ENCODE measurements at regions not wholly inside any gene's neighbourhood (a gene's known extent, or its start where the extent isn't known, plus 50 kb on each side); places are given as distances from the start of the nearest gene placed in this dataset.

DNA sequence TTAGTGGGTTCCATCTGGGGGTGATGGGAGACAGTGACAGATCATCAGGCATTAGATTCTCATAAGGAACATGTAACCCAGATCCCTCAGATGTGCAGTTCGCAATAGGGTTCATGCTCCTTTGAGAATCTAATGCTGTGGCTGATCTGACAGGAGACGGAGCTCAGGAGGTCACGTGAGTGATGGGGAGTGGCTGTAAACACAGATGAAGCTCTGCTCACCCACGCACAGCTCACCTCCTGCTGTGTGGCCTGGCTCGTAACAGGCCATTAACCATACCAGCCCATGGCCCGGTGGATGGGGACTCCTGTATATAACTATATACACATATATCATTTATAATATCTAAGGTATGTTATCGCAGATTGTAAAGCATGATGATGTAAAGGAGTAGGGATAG is 214.2 kb downstream of the MAF start:
- Histone ChIP-seq H3K4me3 (ENCODE audit: low read depth, low read length, poor library complexity, severe bottlenecking) (no peak overlapping the region), H3K4me1 (ENCODE audit: insufficient read depth, low read length, severe bottlenecking) (no peaks in the 10 kb centered on the region), H3K9me3 (ENCODE audit: low read length) (no peaks in the 10 kb centered on the region), H3K36me3 (ENCODE audit: insufficient read depth, low read length) (no peaks in the 10 kb centered on the region), H2AFZ (ENCODE audit: low read length) (no peak overlapping the region), H3F3A (ENCODE audit: insufficient read depth, low read length) (no peaks in the 10 kb centered on the region), H3K9me2 (ENCODE audit: low read depth, low read length) (no peaks in the 10 kb centered on the region), H3K27ac (ENCODE audit: low read depth, low read length, poor library complexity, severe bottlenecking) (no peak overlapping the region), H4K20me1 (ENCODE audit: insufficient read depth, low read length) (no peaks in the 10 kb centered on the region), H3K27me3 (ENCODE audit: insufficient read depth, low read length) (no peaks in the 10 kb centered on the region), H3K79me2 (ENCODE audit: insufficient read depth, low read length) (no peaks in the 10 kb centered on the region), H3K4me2 (ENCODE audit: low read length) (no peak overlapping the region), H3K9ac (ENCODE audit: low read length) (no peak overlapping the region)
- TF ChIP-seq EZH2 (IDR thresholded peaks at IDR 0.05; ENCODE audit: borderline replicate concordance, low read length), result no peak
- TF ChIP-seq, protein P1, sequence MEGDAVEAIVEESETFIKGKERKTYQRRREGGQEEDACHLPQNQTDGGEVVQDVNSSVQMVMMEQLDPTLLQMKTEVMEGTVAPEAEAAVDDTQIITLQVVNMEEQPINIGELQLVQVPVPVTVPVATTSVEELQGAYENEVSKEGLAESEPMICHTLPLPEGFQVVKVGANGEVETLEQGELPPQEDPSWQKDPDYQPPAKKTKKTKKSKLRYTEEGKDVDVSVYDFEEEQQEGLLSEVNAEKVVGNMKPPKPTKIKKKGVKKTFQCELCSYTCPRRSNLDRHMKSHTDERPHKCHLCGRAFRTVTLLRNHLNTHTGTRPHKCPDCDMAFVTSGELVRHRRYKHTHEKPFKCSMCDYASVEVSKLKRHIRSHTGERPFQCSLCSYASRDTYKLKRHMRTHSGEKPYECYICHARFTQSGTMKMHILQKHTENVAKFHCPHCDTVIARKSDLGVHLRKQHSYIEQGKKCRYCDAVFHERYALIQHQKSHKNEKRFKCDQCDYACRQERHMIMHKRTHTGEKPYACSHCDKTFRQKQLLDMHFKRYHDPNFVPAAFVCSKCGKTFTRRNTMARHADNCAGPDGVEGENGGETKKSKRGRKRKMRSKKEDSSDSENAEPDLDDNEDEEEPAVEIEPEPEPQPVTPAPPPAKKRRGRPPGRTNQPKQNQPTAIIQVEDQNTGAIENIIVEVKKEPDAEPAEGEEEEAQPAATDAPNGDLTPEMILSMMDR (IDR thresholded peaks at IDR 0.05; ENCODE audit: low read length), result no peak

DNA sequence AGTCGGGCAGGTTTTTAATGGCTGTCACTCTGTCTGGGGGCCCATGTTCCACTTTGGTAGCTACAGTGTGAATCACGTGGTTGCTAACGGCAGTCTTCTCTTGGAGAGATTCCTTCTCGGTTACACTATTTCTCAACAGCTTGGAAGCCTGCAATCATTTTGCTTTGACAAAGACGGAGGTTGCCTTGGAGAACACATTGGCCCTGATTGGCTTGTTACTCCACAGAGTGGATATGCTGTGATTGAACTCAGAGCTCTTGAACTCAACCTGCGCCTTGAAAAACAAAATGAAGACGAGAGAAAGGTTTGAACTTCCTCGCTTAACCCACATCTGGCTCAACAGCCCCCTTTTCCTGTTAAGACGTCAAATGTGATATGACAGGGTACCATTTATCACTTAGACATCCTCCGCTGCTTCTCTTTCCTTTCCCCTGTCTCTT is 218.9 kb downstream of the MAF start:
- Histone ChIP-seq H2AFZ (ENCODE audit: low read length) (no peak overlapping the region), H3K4me1 (ENCODE audit: insufficient read depth, low read length, severe bottlenecking) (no peaks in the 10 kb centered on the region), H3K4me3 (ENCODE audit: low read depth, low read length, poor library complexity, severe bottlenecking) (no peak overlapping the region), H3K9me2 (ENCODE audit: low read depth, low read length) (no peaks in the 10 kb centered on the region), H3K27me3 (ENCODE audit: insufficient read depth, low read length) (no peaks in the 10 kb centered on the region), H3K4me2 (ENCODE audit: low read length) (no peak overlapping the region), H3K79me2 (ENCODE audit: insufficient read depth, low read length) (no peaks in the 10 kb centered on the region), H3K9ac (ENCODE audit: low read length) (no peak overlapping the region), H3F3A (ENCODE audit: insufficient read depth, low read length) (no peaks in the 10 kb centered on the region), H3K27ac (ENCODE audit: low read depth, low read length, poor library complexity, severe bottlenecking) (no peak overlapping the region), H3K9me3 (ENCODE audit: low read length) (no peaks in the 10 kb centered on the region), H4K20me1 (ENCODE audit: insufficient read depth, low read length) (no peaks in the 10 kb centered on the region), H3K36me3 (ENCODE audit: insufficient read depth, low read length) (no peaks in the 10 kb centered on the region)
- TF ChIP-seq EZH2 (IDR thresholded peaks at IDR 0.05; ENCODE audit: borderline replicate concordance, low read length), result no peak
- TF ChIP-seq, protein P1 (IDR thresholded peaks at IDR 0.05; ENCODE audit: low read length), result no peak

DNA sequence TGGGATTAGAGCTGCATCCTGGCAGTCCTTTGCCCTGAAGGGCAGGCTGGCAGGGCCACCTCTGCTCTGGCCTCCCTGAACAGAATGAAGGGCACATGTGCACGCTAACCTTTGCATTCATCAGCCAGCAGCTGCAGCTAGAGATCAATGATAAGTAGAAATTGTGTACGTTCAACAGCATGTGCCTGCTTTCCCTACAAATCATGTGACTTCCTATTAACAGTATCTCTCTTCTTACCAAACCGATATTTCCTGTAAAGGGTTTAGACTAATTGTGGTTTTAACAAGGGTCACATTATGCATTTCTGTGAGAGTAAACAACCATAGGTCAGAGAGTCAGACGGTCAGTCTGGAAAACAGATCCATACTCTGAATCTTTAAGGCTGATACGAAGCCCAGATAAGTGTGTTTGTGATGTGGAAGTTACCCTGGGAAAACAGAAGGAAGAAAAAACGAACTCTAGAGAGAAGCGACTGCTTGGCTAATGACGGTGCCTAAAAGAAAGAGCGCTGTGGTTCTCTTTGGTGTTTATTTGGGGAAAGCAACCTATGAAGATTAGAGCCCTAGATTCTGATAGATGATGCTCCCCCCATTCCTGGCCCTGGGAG is 219.4 kb downstream of the MAF start:
- Histone ChIP-seq H3K9me3 (ENCODE audit: low read length) (no peaks in the 10 kb centered on the region), H3K27me3 (ENCODE audit: insufficient read depth, low read length) (no peaks in the 10 kb centered on the region), H2AFZ (ENCODE audit: low read length) (no peak overlapping the region), H3K4me3 (ENCODE audit: low read depth, low read length, poor library complexity, severe bottlenecking) (no peak overlapping the region), H3K9ac (ENCODE audit: low read length) (no peak overlapping the region), H3K4me2 (ENCODE audit: low read length) (no peak overlapping the region), H3K79me2 (ENCODE audit: insufficient read depth, low read length) (no peaks in the 10 kb centered on the region), H3K27ac (ENCODE audit: low read depth, low read length, poor library complexity, severe bottlenecking) (no peak overlapping the region), H3K4me1 (ENCODE audit: insufficient read depth, low read length, severe bottlenecking) (no peaks in the 10 kb centered on the region), H4K20me1 (ENCODE audit: insufficient read depth, low read length) (no peaks in the 10 kb centered on the region), H3F3A (ENCODE audit: insufficient read depth, low read length) (no peaks in the 10 kb centered on the region), H3K36me3 (ENCODE audit: insufficient read depth, low read length) (no peaks in the 10 kb centered on the region), H3K9me2 (ENCODE audit: low read depth, low read length) (no peaks in the 10 kb centered on the region)
- TF ChIP-seq EZH2 (IDR thresholded peaks at IDR 0.05; ENCODE audit: borderline replicate concordance, low read length), result no peak
- TF ChIP-seq, protein P1 (IDR thresholded peaks at IDR 0.05; ENCODE audit: low read length), result no peak
